HL-60 (cell line): ENCODE measurements at regions not wholly inside any gene's neighbourhood (a gene's known extent, or its start where the extent isn't known, plus 50 kb on each side); places are given as distances from the start of the nearest gene placed in this dataset.

Source experiments
- DNase-seq, 2 experiments: peaks; one replicate each; pipeline ENCODE4 v3.0.0-alpha.2; 2010 to 2020; ENCODE audit warnings: low read depth in 1 of 2, low spot score in 1 of 2
- H3K27ac ChIP-seq: fragments of 250-450 bp; sonication (Bioruptor Pico); replicated peaks from 2 replicates; pipeline ENCODE4 v1.5.1; 2020; ENCODE audit warnings: mild to moderate bottlenecking, moderate library complexity
- H3K27me3 ChIP-seq: fragments of 250-450 bp; sonication (Bioruptor Pico); 2 replicates; pipeline ENCODE4 v1.5.1; 2021; ENCODE audit warnings: mild to moderate bottlenecking, moderate library complexity; ENCODE audit not compliant: insufficient read depth, poor library complexity, severe bottlenecking
- H3K4me3 ChIP-seq: replicated peaks from 2 replicates; pipeline ENCODE4 v1.5.1; 2011; ENCODE audit warnings: mild to moderate bottlenecking, control low read depth, low read length; ENCODE audit not compliant: insufficient read depth
- GABPA ChIP-seq: IDR thresholded peaks from 2 replicates; pipeline ENCODE4 v1.6.1; 2012; ENCODE audit warnings: low read depth
- POLR2AphosphoS5 ChIP-seq: IDR thresholded peaks from 2 replicates; pipeline ENCODE4 v1.6.1; 2012; ENCODE audit warnings: low read depth
- SPI1 ChIP-seq: IDR thresholded peaks from 2 replicates; pipeline ENCODE4 v1.6.1; 2012; ENCODE audit warnings: low read depth, mild to moderate bottlenecking, borderline replicate concordance
- TF ChIP-seq, protein P1 (sequence below): IDR thresholded peaks from one replicate; pipeline ENCODE4 v1.5.1; 2011; ENCODE audit warnings: low read length, control low read depth, inconsistent platforms; ENCODE audit not compliant: insufficient read depth
- TF ChIP-seq, protein P2 (sequence below): IDR thresholded peaks from 2 replicates; pipeline ENCODE4 v1.6.1; 2012; ENCODE audit warnings: low read depth; ENCODE audit not compliant: insufficient replicate concordance

DNA sequence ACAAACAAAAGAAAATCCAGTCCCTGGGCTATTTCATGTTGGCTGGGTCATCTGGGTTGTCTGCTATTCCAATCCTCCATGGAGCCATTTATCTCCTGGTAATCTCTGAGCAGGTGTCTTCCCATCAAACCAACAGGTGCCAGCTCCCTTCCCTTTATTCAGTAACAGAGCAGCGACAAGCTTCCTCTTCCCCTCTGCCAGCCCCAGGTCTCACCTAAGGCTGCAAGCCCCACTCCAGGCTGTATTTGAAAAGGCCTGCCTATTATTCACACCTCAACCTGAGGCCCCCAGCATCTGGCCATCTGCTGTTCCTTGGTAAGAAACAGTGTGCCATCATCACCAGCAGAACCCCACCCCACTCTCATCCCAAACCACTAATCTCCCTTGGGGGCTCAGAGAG is 436.2 kb downstream of the BUD13 start:
- H3K4me3 ChIP-seq: no peak overlapping the region
- H3K27ac ChIP-seq: no peak overlapping the region
- DNase-seq: no peak
- H3K27me3 ChIP-seq: no peaks in the 10 kb centered on the region
- TF ChIP-seq, protein P1, sequence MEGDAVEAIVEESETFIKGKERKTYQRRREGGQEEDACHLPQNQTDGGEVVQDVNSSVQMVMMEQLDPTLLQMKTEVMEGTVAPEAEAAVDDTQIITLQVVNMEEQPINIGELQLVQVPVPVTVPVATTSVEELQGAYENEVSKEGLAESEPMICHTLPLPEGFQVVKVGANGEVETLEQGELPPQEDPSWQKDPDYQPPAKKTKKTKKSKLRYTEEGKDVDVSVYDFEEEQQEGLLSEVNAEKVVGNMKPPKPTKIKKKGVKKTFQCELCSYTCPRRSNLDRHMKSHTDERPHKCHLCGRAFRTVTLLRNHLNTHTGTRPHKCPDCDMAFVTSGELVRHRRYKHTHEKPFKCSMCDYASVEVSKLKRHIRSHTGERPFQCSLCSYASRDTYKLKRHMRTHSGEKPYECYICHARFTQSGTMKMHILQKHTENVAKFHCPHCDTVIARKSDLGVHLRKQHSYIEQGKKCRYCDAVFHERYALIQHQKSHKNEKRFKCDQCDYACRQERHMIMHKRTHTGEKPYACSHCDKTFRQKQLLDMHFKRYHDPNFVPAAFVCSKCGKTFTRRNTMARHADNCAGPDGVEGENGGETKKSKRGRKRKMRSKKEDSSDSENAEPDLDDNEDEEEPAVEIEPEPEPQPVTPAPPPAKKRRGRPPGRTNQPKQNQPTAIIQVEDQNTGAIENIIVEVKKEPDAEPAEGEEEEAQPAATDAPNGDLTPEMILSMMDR: no peak
- TF ChIP-seq, protein P2, sequence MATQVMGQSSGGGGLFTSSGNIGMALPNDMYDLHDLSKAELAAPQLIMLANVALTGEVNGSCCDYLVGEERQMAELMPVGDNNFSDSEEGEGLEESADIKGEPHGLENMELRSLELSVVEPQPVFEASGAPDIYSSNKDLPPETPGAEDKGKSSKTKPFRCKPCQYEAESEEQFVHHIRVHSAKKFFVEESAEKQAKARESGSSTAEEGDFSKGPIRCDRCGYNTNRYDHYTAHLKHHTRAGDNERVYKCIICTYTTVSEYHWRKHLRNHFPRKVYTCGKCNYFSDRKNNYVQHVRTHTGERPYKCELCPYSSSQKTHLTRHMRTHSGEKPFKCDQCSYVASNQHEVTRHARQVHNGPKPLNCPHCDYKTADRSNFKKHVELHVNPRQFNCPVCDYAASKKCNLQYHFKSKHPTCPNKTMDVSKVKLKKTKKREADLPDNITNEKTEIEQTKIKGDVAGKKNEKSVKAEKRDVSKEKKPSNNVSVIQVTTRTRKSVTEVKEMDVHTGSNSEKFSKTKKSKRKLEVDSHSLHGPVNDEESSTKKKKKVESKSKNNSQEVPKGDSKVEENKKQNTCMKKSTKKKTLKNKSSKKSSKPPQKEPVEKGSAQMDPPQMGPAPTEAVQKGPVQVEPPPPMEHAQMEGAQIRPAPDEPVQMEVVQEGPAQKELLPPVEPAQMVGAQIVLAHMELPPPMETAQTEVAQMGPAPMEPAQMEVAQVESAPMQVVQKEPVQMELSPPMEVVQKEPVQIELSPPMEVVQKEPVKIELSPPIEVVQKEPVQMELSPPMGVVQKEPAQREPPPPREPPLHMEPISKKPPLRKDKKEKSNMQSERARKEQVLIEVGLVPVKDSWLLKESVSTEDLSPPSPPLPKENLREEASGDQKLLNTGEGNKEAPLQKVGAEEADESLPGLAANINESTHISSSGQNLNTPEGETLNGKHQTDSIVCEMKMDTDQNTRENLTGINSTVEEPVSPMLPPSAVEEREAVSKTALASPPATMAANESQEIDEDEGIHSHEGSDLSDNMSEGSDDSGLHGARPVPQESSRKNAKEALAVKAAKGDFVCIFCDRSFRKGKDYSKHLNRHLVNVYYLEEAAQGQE: no peak
- no peak for TF ChIP-seq SPI1
- no peak for TF ChIP-seq POLR2AphosphoS5
- no peak for TF ChIP-seq GABPA

DNA sequence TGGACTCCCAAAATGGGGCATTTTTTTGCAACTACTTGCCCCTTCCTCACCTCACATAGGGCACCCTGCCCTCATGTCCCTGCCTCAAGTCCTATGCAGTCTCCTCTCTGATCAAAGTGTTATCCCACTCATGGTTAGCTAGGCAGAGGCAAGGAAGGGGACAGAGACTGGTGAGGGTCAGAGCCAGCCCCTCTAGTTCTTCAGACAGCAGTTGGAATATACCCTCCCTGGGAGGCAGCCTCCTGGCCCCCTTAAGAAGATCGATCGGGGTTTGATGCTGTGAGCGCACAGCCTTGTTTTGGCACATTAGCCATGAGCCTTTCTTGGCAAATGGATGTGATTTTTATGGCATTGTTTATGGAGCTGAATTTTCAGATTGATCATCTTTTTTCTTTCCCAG is 436.9 kb downstream of the BUD13 start:
- no peak for DNase-seq
- Histone ChIP-seq H3K27ac (no peak overlapping the region), H3K4me3 (no peak overlapping the region), H3K27me3 (no peaks in the 10 kb centered on the region)
- TF ChIP-seq POLR2AphosphoS5 (no peak), SPI1 (no peak), GABPA (no peak)
- TF ChIP-seq, protein P1: no peak
- TF ChIP-seq, protein P2: no peak

DNA sequence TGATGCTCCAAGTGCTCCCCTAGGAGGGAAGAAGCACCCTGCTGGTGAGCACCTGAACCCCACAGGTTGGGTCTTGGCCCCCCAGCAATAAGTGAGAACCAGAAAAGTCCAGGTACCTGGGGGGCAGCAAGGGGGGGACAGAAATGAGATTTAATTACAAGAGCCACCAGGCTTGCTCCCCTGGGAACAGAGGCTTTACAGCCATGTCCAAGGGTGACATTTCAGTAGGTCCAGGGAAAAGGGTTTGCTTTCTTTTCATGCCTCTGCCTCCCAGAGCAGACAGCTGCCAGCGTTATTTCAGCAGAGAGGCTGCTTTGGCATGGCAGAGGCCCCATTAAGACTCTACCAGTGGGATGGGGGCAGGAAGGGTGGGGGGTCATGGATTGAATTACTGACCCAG is 437.7 kb downstream of the BUD13 start:
- DNase-seq: no peak
- no peaks in the 10 kb centered on the region for H3K27me3 ChIP-seq
- TF ChIP-seq, protein P2: no peak
- TF ChIP-seq GABPA: no peak
- no peak for TF ChIP-seq POLR2AphosphoS5
- TF ChIP-seq, protein P1: no peak
- no peak for TF ChIP-seq SPI1

More for the DNA sequence above, 437.7 kb downstream of the BUD13 start:
- Histone ChIP-seq H3K4me3 (no peak overlapping the region), H3K27ac (no peak overlapping the region)
